ENCODE measurements at regions not wholly inside any gene's neighbourhood (a gene's known extent, or its start where the extent isn't known, plus 50 kb on each side); places are given as distances from the start of the nearest gene placed in this dataset.

DNA sequence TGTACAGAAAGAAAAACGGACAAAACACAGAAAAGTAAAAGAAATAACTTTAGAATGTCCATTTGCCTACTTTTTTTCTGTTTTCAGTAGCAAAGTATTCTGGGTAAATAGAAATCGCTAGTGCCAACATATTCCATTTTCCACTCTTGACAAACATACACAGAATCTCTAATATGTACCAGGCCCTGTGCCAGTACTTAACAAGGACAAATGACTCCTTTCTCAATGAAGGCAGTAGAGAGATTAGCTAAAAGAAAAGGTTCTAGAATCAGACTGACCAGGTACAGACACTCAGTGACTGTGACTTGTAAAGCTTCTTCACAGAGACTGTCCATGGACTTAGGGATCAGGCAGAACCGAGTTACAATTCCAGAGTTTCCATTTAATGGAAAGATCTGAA lies 165.8 kb upstream of the STAC start:
- TF ChIP-seq, protein P1, sequence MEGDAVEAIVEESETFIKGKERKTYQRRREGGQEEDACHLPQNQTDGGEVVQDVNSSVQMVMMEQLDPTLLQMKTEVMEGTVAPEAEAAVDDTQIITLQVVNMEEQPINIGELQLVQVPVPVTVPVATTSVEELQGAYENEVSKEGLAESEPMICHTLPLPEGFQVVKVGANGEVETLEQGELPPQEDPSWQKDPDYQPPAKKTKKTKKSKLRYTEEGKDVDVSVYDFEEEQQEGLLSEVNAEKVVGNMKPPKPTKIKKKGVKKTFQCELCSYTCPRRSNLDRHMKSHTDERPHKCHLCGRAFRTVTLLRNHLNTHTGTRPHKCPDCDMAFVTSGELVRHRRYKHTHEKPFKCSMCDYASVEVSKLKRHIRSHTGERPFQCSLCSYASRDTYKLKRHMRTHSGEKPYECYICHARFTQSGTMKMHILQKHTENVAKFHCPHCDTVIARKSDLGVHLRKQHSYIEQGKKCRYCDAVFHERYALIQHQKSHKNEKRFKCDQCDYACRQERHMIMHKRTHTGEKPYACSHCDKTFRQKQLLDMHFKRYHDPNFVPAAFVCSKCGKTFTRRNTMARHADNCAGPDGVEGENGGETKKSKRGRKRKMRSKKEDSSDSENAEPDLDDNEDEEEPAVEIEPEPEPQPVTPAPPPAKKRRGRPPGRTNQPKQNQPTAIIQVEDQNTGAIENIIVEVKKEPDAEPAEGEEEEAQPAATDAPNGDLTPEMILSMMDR (IDR thresholded peaks at IDR 0.05; ENCODE audit: low read depth, low read length), result no peak
- no peak for TF ChIP-seq EZH2phosphoT487 (IDR thresholded peaks at IDR 0.05; ENCODE audit: low read depth)

All from OCI-LY3 (cell line).